ENCODE measurements at regions not wholly inside any gene's neighbourhood (a gene's known extent, or its start where the extent isn't known, plus 50 kb on each side); places are given as distances from the start of the nearest gene placed in this dataset.

DNA sequence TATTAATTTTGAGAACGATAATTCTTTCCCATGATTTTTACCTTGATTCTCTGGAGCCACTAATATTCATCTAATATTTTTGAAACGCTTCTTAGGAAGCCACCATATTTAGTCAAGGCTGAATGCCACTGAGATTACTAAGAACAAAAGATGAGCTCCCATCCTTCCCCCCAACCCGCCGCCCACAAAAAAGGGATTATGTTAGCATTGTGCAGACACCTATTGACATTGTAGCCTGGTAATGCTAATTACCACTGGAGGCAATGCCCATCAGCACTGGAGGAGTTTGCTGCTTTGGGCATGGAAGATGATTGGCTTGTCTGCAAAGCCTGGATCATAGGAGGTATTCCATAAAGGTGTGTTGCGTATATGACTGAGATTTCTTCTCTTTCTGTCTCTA is 739.1 kb upstream of the WWC1 start:
- no peak overlapping the region for H3K27ac ChIP-seq
- H3K27me3 ChIP-seq: no peaks in the 10 kb centered on the region
- DNase-seq: no peak
- no peaks in the 10 kb centered on the region for H3K4me1 ChIP-seq
- 94 to 95% methylated on average over 5 of the region's 5 CpGs for WGBS, 2 donors
- H3K4me3 ChIP-seq (replicated peaks in 1 of 3): no peak overlapping the region
- H3K36me3 ChIP-seq: no peaks in the 10 kb centered on the region
- no peaks in the 10 kb centered on the region for H3K9me3 ChIP-seq
- intact Hi-C loops (cut with DNase I): no loop called here
- TF ChIP-seq, protein P1, sequence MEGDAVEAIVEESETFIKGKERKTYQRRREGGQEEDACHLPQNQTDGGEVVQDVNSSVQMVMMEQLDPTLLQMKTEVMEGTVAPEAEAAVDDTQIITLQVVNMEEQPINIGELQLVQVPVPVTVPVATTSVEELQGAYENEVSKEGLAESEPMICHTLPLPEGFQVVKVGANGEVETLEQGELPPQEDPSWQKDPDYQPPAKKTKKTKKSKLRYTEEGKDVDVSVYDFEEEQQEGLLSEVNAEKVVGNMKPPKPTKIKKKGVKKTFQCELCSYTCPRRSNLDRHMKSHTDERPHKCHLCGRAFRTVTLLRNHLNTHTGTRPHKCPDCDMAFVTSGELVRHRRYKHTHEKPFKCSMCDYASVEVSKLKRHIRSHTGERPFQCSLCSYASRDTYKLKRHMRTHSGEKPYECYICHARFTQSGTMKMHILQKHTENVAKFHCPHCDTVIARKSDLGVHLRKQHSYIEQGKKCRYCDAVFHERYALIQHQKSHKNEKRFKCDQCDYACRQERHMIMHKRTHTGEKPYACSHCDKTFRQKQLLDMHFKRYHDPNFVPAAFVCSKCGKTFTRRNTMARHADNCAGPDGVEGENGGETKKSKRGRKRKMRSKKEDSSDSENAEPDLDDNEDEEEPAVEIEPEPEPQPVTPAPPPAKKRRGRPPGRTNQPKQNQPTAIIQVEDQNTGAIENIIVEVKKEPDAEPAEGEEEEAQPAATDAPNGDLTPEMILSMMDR (IDR thresholded peaks at IDR 0.05): no peak
- TF ChIP-seq POLR2A (IDR thresholded peaks at IDR 0.05): no peak

- Histone ChIP-seq H3K36me3 (no peaks in the 10 kb centered on the region), H3K4me3 (replicated peaks in 1 of 3) (no peak overlapping the region), H3K27ac (no peak overlapping the region), H3K27me3 (no peaks in the 10 kb centered on the region), H3K9me3 (no peaks in the 10 kb centered on the region), H3K4me1 (no peaks in the 10 kb centered on the region)
- DNase-seq: no peak
- WGBS, 2 donors: 91 to 95% methylated on average over 2 of the region's 2 CpGs
- TF ChIP-seq POLR2A (IDR thresholded peaks at IDR 0.05): no peak
- TF ChIP-seq, protein P1 (IDR thresholded peaks at IDR 0.05): no peak
- intact Hi-C loops (cut with DNase I): no loop called here
Measured at GRCh38 chr5:167553511-167553910, 737.9 kb upstream of the WWC1 start.

- no peak overlapping the region for H3K27ac ChIP-seq
- WGBS, 2 donors: 93 to 95% methylated on average over 7 of the region's 7 CpGs
- no peak for TF ChIP-seq POLR2A (IDR thresholded peaks at IDR 0.05)
- TF ChIP-seq, protein P1 (IDR thresholded peaks at IDR 0.05): no peak
- no peak overlapping the region for H3K4me3 ChIP-seq (replicated peaks in 1 of 3)
- intact Hi-C loops (cut with DNase I): no loop called here
- DNase-seq: no peak
- H3K36me3 ChIP-seq: no peaks in the 10 kb centered on the region
- no peaks in the 10 kb centered on the region for H3K4me1 ChIP-seq
- H3K27me3 ChIP-seq: no peaks in the 10 kb centered on the region
- no peaks in the 10 kb centered on the region for H3K9me3 ChIP-seq
Measured at GRCh38 chr5:167554564-167555290, 736.7 kb upstream of the WWC1 start.

GRCh38 chr5:167555565-167556166 is 735.8 kb upstream of the WWC1 start:
- no peak overlapping the region for H3K4me3 ChIP-seq (replicated peaks in 1 of 3)
- no peaks in the 10 kb centered on the region for H3K27me3 ChIP-seq
- intact Hi-C loops (cut with DNase I): no loop called here
- no peak for DNase-seq
- no peak overlapping the region for H3K27ac ChIP-seq
- TF ChIP-seq POLR2A (IDR thresholded peaks at IDR 0.05): no peak
- TF ChIP-seq, protein P1 (IDR thresholded peaks at IDR 0.05): no peak
- no peaks in the 10 kb centered on the region for H3K9me3 ChIP-seq
- H3K36me3 ChIP-seq: no peaks in the 10 kb centered on the region
- WGBS, 2 donors: 69 to 74% methylated on average over 10 of the region's 10 CpGs
- no peaks in the 10 kb centered on the region for H3K4me1 ChIP-seq

DNA sequence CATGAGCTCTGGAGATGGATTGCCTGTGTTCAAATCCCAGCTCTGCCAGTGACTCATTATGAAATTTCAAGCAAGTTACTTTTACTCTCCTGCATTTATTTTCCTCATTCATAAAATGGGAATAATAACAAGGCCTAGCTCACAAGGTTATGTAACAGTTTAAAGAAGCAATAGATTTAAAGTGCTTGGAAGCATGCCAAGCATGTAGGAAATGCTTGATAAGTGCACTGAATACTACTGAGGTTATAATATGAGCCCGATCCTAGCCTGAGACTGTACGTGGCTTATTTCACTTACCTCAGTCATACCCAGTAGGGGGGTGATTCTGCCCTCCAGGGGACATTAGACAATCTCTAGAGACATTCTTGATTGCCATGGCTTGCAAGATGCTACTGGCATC is 734.1 kb upstream of the WWC1 start:
- Histone ChIP-seq H3K27me3 (no peaks in the 10 kb centered on the region), H3K9me3 (no peaks in the 10 kb centered on the region), H3K36me3 (no peaks in the 10 kb centered on the region), H3K27ac (no peak overlapping the region), H3K4me3 (replicated peaks in 1 of 3) (no peak overlapping the region), H3K4me1 (no peaks in the 10 kb centered on the region)
- DNase-seq: no peak
- intact Hi-C loops (cut with DNase I): no loop called here
- no peak for TF ChIP-seq POLR2A (IDR thresholded peaks at IDR 0.05)
- TF ChIP-seq, protein P1 (IDR thresholded peaks at IDR 0.05): no peak
- WGBS, 2 donors: 39 to 58% methylated on average over 2 of the region's 2 CpGs

All from thyroid gland (tissue), 4 donors.